ENCODE measurements at regions not wholly inside any gene's neighbourhood (a gene's known extent, or its start where the extent isn't known, plus 50 kb on each side); places are given as distances from the start of the nearest gene placed in this dataset.

DNA sequence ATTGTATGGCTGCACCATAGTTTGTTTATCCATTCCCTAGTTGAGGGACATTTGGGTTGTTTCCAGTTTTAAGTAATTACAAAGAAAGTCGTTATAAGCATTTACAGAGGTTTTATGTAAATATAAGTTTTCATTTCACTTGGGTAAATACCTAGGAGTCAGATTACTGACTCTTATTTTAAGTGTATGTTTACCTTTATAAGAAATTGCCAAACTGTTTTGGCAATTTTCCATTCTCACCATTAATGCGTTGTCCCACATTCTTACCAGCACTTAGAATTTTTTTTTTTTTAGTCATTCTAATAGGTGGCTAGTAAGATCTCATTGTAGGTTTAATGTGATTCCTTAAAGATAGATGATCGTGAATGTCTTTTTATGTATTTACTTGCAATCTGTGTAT, 121.5 kb upstream of the NR3C2 start (continued):
- TF ChIP-seq JUN (IDR thresholded peaks at IDR 0.05; ENCODE audit: low read depth, low read length) (no peak), CTBP2 (IDR thresholded peaks at IDR 0.05; ENCODE audit: borderline replicate concordance, insufficient read depth, insufficient read length, low read length) (no peak), SIN3A (conservative IDR thresholded peaks at IDR 0.05 in 1 of 2, IDR thresholded peaks at IDR 0.05 in 1 of 2; ENCODE audit: low read depth in 1 of 2, low read length in 2 of 2) (no peak), RFX5 (IDR thresholded peaks at IDR 0.05; ENCODE audit: borderline replicate concordance, low read depth, low read length) (no peak)

Measured in H1 (cell line).